Esophagus squamous epithelium (tissue), 4 donors: ENCODE measurements at regions not wholly inside any gene's neighbourhood (a gene's known extent, or its start where the extent isn't known, plus 50 kb on each side); places are given as distances from the start of the nearest gene placed in this dataset.

Source experiments
- POLR2A ChIP-seq, 4 donors: fragments of 450-650 bp; IDR thresholded peaks; one replicate each; pipeline ENCODE4 v1.6.1; 2017; ENCODE audit warnings: antibody characterized with exemption in 4 of 4, mild to moderate bottlenecking in 4 of 4, moderate library complexity in 3 of 4
- TF ChIP-seq, protein P1 (sequence below), 6 experiments: fragments of 450-650 bp in 4 of 6; fragments of 200-600 bp in 2 of 6; sonication (generic) in 2 of 6; IDR thresholded peaks; one replicate each; pipeline ENCODE4 v1.5.1; 2016 to 2019; ENCODE audit warnings: antibody characterized with exemption in 6 of 6, mild to moderate bottlenecking in 4 of 6, moderate library complexity in 4 of 6

GRCh38 chr5:91244380-91245073, 138.6 kb downstream of the ARRDC3 start:
- TF ChIP-seq, protein P1, sequence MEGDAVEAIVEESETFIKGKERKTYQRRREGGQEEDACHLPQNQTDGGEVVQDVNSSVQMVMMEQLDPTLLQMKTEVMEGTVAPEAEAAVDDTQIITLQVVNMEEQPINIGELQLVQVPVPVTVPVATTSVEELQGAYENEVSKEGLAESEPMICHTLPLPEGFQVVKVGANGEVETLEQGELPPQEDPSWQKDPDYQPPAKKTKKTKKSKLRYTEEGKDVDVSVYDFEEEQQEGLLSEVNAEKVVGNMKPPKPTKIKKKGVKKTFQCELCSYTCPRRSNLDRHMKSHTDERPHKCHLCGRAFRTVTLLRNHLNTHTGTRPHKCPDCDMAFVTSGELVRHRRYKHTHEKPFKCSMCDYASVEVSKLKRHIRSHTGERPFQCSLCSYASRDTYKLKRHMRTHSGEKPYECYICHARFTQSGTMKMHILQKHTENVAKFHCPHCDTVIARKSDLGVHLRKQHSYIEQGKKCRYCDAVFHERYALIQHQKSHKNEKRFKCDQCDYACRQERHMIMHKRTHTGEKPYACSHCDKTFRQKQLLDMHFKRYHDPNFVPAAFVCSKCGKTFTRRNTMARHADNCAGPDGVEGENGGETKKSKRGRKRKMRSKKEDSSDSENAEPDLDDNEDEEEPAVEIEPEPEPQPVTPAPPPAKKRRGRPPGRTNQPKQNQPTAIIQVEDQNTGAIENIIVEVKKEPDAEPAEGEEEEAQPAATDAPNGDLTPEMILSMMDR (IDR thresholded peaks at IDR 0.05), result no peak
- TF ChIP-seq POLR2A (IDR thresholded peaks at IDR 0.05), result no peak
